GM21515 (cell line): ENCODE measurements at regions not wholly inside any gene's neighbourhood (a gene's known extent, or its start where the extent isn't known, plus 50 kb on each side); places are given as distances from the start of the nearest gene placed in this dataset.
A peak's percentile ranks its signal among the peaks of the same experiment; 100 is the strongest.

Source experiments
- ATAC-seq: cut with Tn5 transposase; IDR thresholded peaks from one replicate; pipeline ENCODE4 v1.9.1; 2021; ENCODE audit not compliant: unreplicated experiment

- ATAC-seq, result no peak
Measured at GRCh38 chr11:8796941-8797340, 114.0 kb upstream of the AKIP1 start.

GRCh38 chr11:8799273-8799672 is 111.7 kb upstream of the AKIP1 start:
- no peak for ATAC-seq

GRCh38 chr11:8800520-8801110 is 110.4 kb upstream of the AKIP1 start:
- no peak for ATAC-seq

GRCh38 chr11:8801121-8801520 is 109.9 kb upstream of the AKIP1 start:
- no peak for ATAC-seq

- no peak for ATAC-seq
Measured at GRCh38 chr11:8802251-8802650, 108.7 kb upstream of the AKIP1 start.

- no peak for ATAC-seq
Measured at GRCh38 chr11:8803973-8804372, 107.0 kb upstream of the AKIP1 start.

- ATAC-seq, result no peak
Measured at GRCh38 chr11:8805296-8805695, 105.7 kb upstream of the AKIP1 start.

- ATAC-seq, result no peak
Measured at GRCh38 chr11:8806974-8807373, 104.0 kb upstream of the AKIP1 start.

- no peak for ATAC-seq
Measured at GRCh38 chr11:8807544-8808225, 103.3 kb upstream of the AKIP1 start.

- no peak for ATAC-seq
Measured at GRCh38 chr11:8808226-8808585, 102.8 kb upstream of the AKIP1 start.

- ATAC-seq, result no peak
Measured at GRCh38 chr11:8809241-8809938, 101.6 kb upstream of the AKIP1 start.

- ATAC-seq, result no peak
Measured at GRCh38 chr11:8809939-8810539, 101.0 kb upstream of the AKIP1 start.

- no peak for ATAC-seq
Measured at GRCh38 chr11:8810540-8811301, 100.3 kb upstream of the AKIP1 start.

GRCh38 chr11:8811571-8811970 is 99.4 kb upstream of the AKIP1 start:
- no peak for ATAC-seq

- no peak for ATAC-seq
Measured at GRCh38 chr11:8812438-8812837, 98.6 kb upstream of the AKIP1 start.

GRCh38 chr11:8813658-8814057 is 97.3 kb upstream of the AKIP1 start:
- ATAC-seq, result peak; percentile 71

- no peak for ATAC-seq
Measured at GRCh38 chr11:8814209-8814922, 96.6 kb upstream of the AKIP1 start.

- ATAC-seq, result no peak
Measured at GRCh38 chr11:8814923-8815240, 96.1 kb upstream of the AKIP1 start.

- no peak for ATAC-seq
Measured at GRCh38 chr11:8818421-8818820, 92.6 kb upstream of the AKIP1 start.

- no peak for ATAC-seq
Measured at GRCh38 chr11:8820401-8820800, 90.6 kb upstream of the AKIP1 start.

GRCh38 chr11:8822469-8822868 is 88.5 kb upstream of the AKIP1 start:
- ATAC-seq, result no peak
